ENCODE measurements at regions not wholly inside any gene's neighbourhood (a gene's known extent, or its start where the extent isn't known, plus 50 kb on each side); places are given as distances from the start of the nearest gene placed in this dataset.

DNA sequence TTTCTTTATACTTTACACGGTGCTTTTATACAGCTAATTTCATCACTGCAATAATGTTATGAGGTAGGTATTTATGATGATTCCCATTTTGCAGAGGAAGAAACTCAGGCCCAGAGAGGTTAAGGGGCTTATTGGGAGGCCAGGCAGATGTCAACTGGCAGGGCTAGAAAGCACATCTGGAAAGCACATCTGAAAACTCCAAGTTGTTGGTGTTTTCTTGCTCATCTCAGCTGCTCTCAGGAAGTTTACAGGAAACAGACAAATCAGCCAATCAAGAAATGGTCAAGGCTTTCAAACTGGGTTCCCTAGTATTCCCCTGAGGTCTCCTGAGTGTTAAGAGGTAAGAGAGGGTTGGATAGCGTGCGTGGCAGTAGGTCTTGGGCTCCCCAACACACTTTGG, 124.1 kb upstream of the MED13L start:
- peaks cover 0 to 9% (median 0%) of the 10 kb centered on the region in 4 donors for H3K4me1 ChIP-seq
- H3K4me3 ChIP-seq: no peak overlapping the region
- DNase-seq: no peak
- H3K36me3 ChIP-seq: no peaks in the 10 kb centered on the region
- in situ Hi-C loops (cut with MboI; ENCODE audit: low pct_ligation_motif_present in 1 of 4, low pct_unique_long_range_greater_than_20kb in 1 of 4, low sequenced_read_pairs in 3 of 4): no loop called here
- TF ChIP-seq EP300 (IDR thresholded peaks at IDR 0.05; ENCODE audit: low read depth) (no peak), POLR2AphosphoS5 (IDR thresholded peaks at IDR 0.05) (no peak), POLR2A (IDR thresholded peaks at IDR 0.05) (no peak), CTCF (IDR thresholded peaks at IDR 0.05) (no peak)
- 89% methylated on average over 3 of the region's 3 CpGs; no CpG with 5 or more reads in 1 of the 2 donors for WGBS, 2 donors (ENCODE audit: low coverage in 1 of 2)
- intact Hi-C loops (cut with DNase I; ENCODE audit: low total_unique reads): no loop called here
- no peaks in the 10 kb centered on the region for H3K27me3 ChIP-seq
- H3K27ac ChIP-seq: no peak overlapping the region
- H3K9me3 ChIP-seq: peaks cover 0 to 2% of the 10 kb centered on the region in 2 donors

DNA sequence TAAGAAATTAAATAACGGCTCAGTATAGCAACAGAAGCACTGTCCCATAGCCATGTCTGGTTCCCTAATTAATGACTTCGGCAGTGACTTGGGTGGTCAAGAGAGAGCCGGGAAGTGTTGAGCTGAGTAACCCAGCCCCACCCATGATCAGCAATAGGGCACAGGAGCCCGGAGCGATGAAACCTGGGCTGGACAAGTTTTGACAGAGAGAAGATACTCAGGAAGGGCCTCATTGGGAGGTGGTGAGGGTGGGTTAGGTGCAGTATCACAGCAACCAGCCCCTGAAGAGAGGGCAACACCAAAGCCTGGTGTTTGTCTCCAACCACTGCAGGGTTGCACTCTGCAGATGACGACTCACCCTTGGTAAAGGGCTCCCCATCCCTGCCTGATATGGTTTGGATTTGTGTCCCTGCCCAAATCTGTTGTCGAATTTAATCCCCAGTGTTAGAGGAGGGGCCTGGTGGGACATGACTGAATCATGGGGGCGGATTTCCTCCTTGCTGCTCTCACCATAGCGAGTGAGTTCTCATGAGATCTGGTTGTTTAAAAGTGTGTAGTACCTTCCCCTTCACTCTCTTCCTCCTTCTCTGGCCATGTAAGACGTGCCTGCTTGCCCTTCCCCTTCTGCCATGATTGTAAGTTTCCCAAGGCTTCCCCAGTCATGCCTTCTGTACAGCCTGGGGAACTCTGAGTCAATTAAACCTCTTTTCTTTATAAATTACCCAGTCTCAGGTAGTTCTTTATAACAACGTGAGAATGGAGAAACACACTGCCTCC, 124.9 kb upstream of the MED13L start:
- in situ Hi-C loops (cut with MboI; ENCODE audit: low pct_ligation_motif_present in 1 of 4, low pct_unique_long_range_greater_than_20kb in 1 of 4, low sequenced_read_pairs in 3 of 4) (no loop called here), intact Hi-C loops (cut with DNase I; ENCODE audit: low total_unique reads) (no loop called here)
- no peak overlapping the region for H3K4me3 ChIP-seq
- no peak overlapping the region for H3K27ac ChIP-seq
- peaks cover 0 to 2% of the 10 kb centered on the region in 2 donors for H3K9me3 ChIP-seq
- TF ChIP-seq POLR2AphosphoS5 (IDR thresholded peaks at IDR 0.05) (no peak), EP300 (IDR thresholded peaks at IDR 0.05; ENCODE audit: low read depth) (no peak), CTCF (IDR thresholded peaks at IDR 0.05) (no peak), POLR2A (IDR thresholded peaks at IDR 0.05) (no peak)
- DNase-seq: no peak
- H3K27me3 ChIP-seq: no peaks in the 10 kb centered on the region
- WGBS, 2 donors (ENCODE audit: low coverage in 1 of 2): 85 to 89% methylated on average over 7 to 11 of the region's 11 CpGs
- H3K4me1 ChIP-seq: peaks cover 0 to 9% (median 0%) of the 10 kb centered on the region in 4 donors
- no peaks in the 10 kb centered on the region for H3K36me3 ChIP-seq

GRCh38 chr12:116403546-116403945, 126.1 kb upstream of the MED13L start:
- peaks cover 0 to 9% (median 0%) of the 10 kb centered on the region in 4 donors for H3K4me1 ChIP-seq
- in situ Hi-C loops (cut with MboI; ENCODE audit: low pct_ligation_motif_present in 1 of 4, low pct_unique_long_range_greater_than_20kb in 1 of 4, low sequenced_read_pairs in 3 of 4) (no loop called here), intact Hi-C loops (cut with DNase I; ENCODE audit: low total_unique reads) (no loop called here)
- 91% methylated on average over 3 of the region's 3 CpGs; no CpG with 5 or more reads in 1 of the 2 donors for WGBS, 2 donors (ENCODE audit: low coverage in 1 of 2)
- H3K27ac ChIP-seq: no peak overlapping the region
- no peaks in the 10 kb centered on the region for H3K27me3 ChIP-seq
- no peaks in the 10 kb centered on the region for H3K9me3 ChIP-seq
- no peak for DNase-seq
- no peaks in the 10 kb centered on the region for H3K36me3 ChIP-seq
- no peak overlapping the region for H3K4me3 ChIP-seq
- TF ChIP-seq POLR2A (IDR thresholded peaks at IDR 0.05): no peak
- no peak for TF ChIP-seq POLR2AphosphoS5 (IDR thresholded peaks at IDR 0.05)
- TF ChIP-seq CTCF (IDR thresholded peaks at IDR 0.05): no peak
- no peak for TF ChIP-seq EP300 (IDR thresholded peaks at IDR 0.05; ENCODE audit: low read depth)

GRCh38 chr12:116404247-116404646, 126.8 kb upstream of the MED13L start:
- Histone ChIP-seq H3K4me1 (peaks cover 0 to 9% (median 0%) of the 10 kb centered on the region in 4 donors), H3K4me3 (no peak overlapping the region), H3K27ac (no peak overlapping the region), H3K9me3 (no peaks in the 10 kb centered on the region), H3K27me3 (no peaks in the 10 kb centered on the region), H3K36me3 (no peaks in the 10 kb centered on the region)
- 91 to 92% methylated on average over 14 of the region's 14 CpGs for WGBS, 2 donors (ENCODE audit: low coverage in 1 of 2)
- no peak for TF ChIP-seq POLR2A (IDR thresholded peaks at IDR 0.05)
- TF ChIP-seq POLR2AphosphoS5 (IDR thresholded peaks at IDR 0.05): no peak
- TF ChIP-seq EP300 (IDR thresholded peaks at IDR 0.05; ENCODE audit: low read depth): no peak
- TF ChIP-seq CTCF (IDR thresholded peaks at IDR 0.05): no peak
- in situ Hi-C loops (cut with MboI; ENCODE audit: low pct_ligation_motif_present in 1 of 4, low pct_unique_long_range_greater_than_20kb in 1 of 4, low sequenced_read_pairs in 3 of 4) (no loop called here), intact Hi-C loops (cut with DNase I; ENCODE audit: low total_unique reads) (no loop called here)
- DNase-seq: no peak
